ENCODE measurements at regions not wholly inside any gene's neighbourhood (a gene's known extent, or its start where the extent isn't known, plus 50 kb on each side); places are given as distances from the start of the nearest gene placed in this dataset.
A peak's percentile ranks its signal among the peaks of the same experiment; 100 is the strongest.

DNA sequence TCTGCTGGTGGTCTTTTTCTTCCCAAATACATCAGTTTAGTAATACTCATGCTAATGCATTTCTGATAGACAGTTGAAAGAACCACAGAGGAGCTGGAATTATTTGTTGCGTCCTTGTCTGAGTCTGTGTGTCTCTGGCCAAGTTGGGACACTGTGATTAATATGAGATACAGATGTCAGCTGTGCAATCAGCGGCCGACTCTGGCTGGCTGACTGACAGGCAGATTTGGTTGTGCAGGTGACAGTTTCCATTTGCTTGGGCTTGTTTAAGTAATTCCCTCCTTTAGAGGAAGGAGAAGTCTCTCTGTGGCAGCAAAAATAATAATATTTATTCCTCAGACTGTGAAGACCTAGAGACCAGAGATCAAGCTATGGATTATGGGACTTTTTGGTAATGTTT, 176.2 kb upstream of the CHRM2 start:
- TF ChIP-seq, protein P1, sequence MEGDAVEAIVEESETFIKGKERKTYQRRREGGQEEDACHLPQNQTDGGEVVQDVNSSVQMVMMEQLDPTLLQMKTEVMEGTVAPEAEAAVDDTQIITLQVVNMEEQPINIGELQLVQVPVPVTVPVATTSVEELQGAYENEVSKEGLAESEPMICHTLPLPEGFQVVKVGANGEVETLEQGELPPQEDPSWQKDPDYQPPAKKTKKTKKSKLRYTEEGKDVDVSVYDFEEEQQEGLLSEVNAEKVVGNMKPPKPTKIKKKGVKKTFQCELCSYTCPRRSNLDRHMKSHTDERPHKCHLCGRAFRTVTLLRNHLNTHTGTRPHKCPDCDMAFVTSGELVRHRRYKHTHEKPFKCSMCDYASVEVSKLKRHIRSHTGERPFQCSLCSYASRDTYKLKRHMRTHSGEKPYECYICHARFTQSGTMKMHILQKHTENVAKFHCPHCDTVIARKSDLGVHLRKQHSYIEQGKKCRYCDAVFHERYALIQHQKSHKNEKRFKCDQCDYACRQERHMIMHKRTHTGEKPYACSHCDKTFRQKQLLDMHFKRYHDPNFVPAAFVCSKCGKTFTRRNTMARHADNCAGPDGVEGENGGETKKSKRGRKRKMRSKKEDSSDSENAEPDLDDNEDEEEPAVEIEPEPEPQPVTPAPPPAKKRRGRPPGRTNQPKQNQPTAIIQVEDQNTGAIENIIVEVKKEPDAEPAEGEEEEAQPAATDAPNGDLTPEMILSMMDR (IDR thresholded peaks at IDR 0.05), result no peak
- H3K36me3 Mint-ChIP-seq (ENCODE audit: unreplicated experiment), result no peaks in the 10 kb centered on the region
- no peak overlapping the region for H3K27ac Mint-ChIP-seq (ENCODE audit: unreplicated experiment)
- H3K27me3 Mint-ChIP-seq (ENCODE audit: unreplicated experiment), result no peaks in the 10 kb centered on the region
- no peak overlapping the region for H3K4me3 Mint-ChIP-seq (ENCODE audit: unreplicated experiment)
- DNase-seq (ENCODE audit: extremely low spot score, unreplicated experiment), result no peak
- peaks cover 7% of the 10 kb centered on the region for H3K4me1 Mint-ChIP-seq (ENCODE audit: unreplicated experiment)
- no peaks in the 10 kb centered on the region for H3K9me3 Mint-ChIP-seq (ENCODE audit: unreplicated experiment)

DNA sequence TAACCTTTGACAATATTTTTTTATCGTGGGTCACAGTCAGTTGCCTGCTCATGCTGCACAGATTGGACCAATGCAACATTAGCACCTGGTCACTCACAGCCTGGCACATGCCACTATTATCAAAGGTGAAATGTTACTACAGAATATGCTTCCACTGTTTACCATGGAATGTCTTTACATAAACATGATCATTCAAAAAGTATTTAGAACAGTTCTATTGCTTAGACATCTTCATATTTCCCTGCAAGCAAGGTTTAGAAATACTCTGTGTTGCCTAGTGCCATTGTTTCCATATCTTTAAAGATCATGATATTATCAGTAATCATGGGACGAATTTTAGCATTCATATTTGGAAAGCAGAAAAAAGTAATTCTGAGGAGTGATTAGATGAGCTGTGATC, 179.9 kb upstream of the CHRM2 start:
- Mint-ChIP-seq H3K36me3 (ENCODE audit: unreplicated experiment) (no peaks in the 10 kb centered on the region), H3K27ac (ENCODE audit: unreplicated experiment) (no peak overlapping the region)

GRCh38 chr7:136687693-136688322, 180.6 kb upstream of the CHRM2 start:
- TF ChIP-seq, protein P1 (IDR thresholded peaks at IDR 0.05), result peak; percentile 60
- no peaks in the 10 kb centered on the region for H3K9me3 Mint-ChIP-seq (ENCODE audit: unreplicated experiment)

More for the DNA sequence above, 179.9 kb upstream of the CHRM2 start:
- Mint-ChIP-seq H3K9me3 (ENCODE audit: unreplicated experiment) (no peaks in the 10 kb centered on the region), H3K4me3 (ENCODE audit: unreplicated experiment) (no peak overlapping the region), H3K27me3 (ENCODE audit: unreplicated experiment) (no peaks in the 10 kb centered on the region), H3K4me1 (ENCODE audit: unreplicated experiment) (peaks cover 28% of the 10 kb centered on the region)
- no peak for DNase-seq (ENCODE audit: extremely low spot score, unreplicated experiment)
- TF ChIP-seq, protein P1 (IDR thresholded peaks at IDR 0.05), result no peak

GRCh38 chr7:136685501-136686173, 182.8 kb upstream of the CHRM2 start:
- Mint-ChIP-seq H3K9me3 (ENCODE audit: unreplicated experiment) (no peaks in the 10 kb centered on the region), H3K27ac (ENCODE audit: unreplicated experiment) (no peak overlapping the region), H3K4me3 (ENCODE audit: unreplicated experiment) (no peak overlapping the region), H3K27me3 (ENCODE audit: unreplicated experiment) (no peaks in the 10 kb centered on the region), H3K4me1 (ENCODE audit: unreplicated experiment) (peaks cover 28% of the 10 kb centered on the region), H3K36me3 (ENCODE audit: unreplicated experiment) (no peaks in the 10 kb centered on the region)
- no peak for DNase-seq (ENCODE audit: extremely low spot score, unreplicated experiment)
- TF ChIP-seq, protein P1 (IDR thresholded peaks at IDR 0.05), result no peak

More at GRCh38 chr7:136687693-136688322, 180.6 kb upstream of the CHRM2 start:
- Mint-ChIP-seq H3K4me1 (ENCODE audit: unreplicated experiment) (peaks cover 28% of the 10 kb centered on the region), H3K27ac (ENCODE audit: unreplicated experiment) (no peak overlapping the region), H3K27me3 (ENCODE audit: unreplicated experiment) (no peaks in the 10 kb centered on the region), H3K36me3 (ENCODE audit: unreplicated experiment) (no peaks in the 10 kb centered on the region), H3K4me3 (ENCODE audit: unreplicated experiment) (no peak overlapping the region)
- DNase-seq (ENCODE audit: extremely low spot score, unreplicated experiment), result no peak

All from osteocyte (in vitro differentiated cells).